ENCODE measurements at regions not wholly inside any gene's neighbourhood (a gene's known extent, or its start where the extent isn't known, plus 50 kb on each side); places are given as distances from the start of the nearest gene placed in this dataset.

DNA sequence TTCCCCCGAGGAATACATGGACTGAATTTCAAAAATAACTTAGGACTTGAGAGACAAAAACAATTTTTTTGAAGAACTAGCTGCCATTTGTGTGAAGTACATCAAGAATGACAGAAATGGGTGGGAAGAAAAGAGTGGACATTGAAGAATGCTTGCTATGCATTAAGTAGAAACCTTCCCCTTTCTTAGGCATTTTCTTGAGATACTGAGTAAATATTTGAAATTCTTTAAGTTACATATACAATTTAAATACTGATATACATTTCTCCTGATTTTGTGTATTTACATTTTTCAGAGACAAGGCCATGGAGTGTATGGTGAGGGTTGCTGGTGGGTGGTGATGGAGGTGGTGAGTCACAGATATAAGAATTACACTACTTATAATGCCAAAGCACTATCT, 319.3 kb upstream of the ADAMTSL1 start (continued):
- TF ChIP-seq, protein P1, sequence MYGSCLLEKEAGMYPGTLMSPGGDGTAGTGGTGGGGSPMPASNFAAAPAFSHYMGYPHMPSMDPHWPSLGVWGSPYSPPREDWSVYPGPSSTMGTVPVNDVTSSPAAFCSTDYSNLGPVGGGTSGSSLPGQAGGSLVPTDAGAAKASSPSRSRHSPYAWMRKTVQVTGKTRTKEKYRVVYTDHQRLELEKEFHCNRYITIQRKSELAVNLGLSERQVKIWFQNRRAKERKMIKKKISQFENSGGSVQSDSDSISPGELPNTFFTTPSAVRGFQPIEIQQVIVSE (CRISPR knock-in tag; IDR thresholded peaks at IDR 0.05; ENCODE audit: borderline replicate concordance) = no peak
- no peak for TF ChIP-seq JAZF1 (CRISPR knock-in tag; IDR thresholded peaks at IDR 0.05)

DNA sequence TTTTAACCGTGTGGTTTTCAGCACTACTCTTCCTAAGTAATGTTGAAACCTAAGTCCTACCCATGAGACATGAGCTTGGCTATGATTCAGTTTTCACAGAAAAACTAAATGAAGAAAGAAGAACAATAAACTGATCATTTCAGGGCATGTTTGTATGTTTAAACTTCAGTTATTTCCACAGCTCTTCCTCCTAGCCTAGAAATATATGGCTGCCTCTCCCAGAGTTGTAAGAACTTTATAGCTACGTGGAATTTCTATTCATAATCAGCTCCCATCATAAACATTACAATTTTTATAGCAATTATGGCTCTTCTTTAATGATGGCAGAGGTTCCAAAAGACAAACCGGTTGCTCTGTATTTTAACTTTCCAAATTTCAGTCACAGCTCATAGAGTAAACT, 314.7 kb upstream of the ADAMTSL1 start:
- Mint-ChIP-seq H3K4me1 (peaks cover 7% of the 10 kb centered on the region), H3K27ac (no peak overlapping the region), H3K9me3 (no peaks in the 10 kb centered on the region), H3K4me3 (no peak overlapping the region), H3K36me3 (no peaks in the 10 kb centered on the region), H3K27me3 (ENCODE audit: low read depth) (no peaks in the 10 kb centered on the region)
- no peak for TF ChIP-seq NR3C1 (CRISPR knock-in tag; conservative IDR thresholded peaks at IDR 0.05; ENCODE audit: low read depth)
- no peak for TF ChIP-seq ESRRA (CRISPR knock-in tag; IDR thresholded peaks at IDR 0.05; ENCODE audit: borderline replicate concordance)
- no peak for TF ChIP-seq NFYB (CRISPR knock-in tag; conservative IDR thresholded peaks at IDR 0.05; ENCODE audit: low read depth)
- TF ChIP-seq HMGA2 (CRISPR knock-in tag; IDR thresholded peaks at IDR 0.05) = no peak
- no peak for TF ChIP-seq CREB1 (CRISPR knock-in tag; IDR thresholded peaks at IDR 0.05)
- TF ChIP-seq FOXJ3 (CRISPR knock-in tag; IDR thresholded peaks at IDR 0.05; ENCODE audit: borderline replicate concordance) = no peak
- no peak for TF ChIP-seq ZBTB21 (CRISPR knock-in tag; IDR thresholded peaks at IDR 0.05; ENCODE audit: borderline replicate concordance)
- TF ChIP-seq ZNF416 (CRISPR knock-in tag; IDR thresholded peaks at IDR 0.05) = no peak
- TF ChIP-seq, protein P2, sequence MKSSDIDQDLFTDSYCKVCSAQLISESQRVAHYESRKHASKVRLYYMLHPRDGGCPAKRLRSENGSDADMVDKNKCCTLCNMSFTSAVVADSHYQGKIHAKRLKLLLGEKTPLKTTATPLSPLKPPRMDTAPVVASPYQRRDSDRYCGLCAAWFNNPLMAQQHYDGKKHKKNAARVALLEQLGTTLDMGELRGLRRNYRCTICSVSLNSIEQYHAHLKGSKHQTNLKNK (CRISPR knock-in tag; IDR thresholded peaks at IDR 0.05) = no peak
- TF ChIP-seq GTF2I (CRISPR knock-in tag; conservative IDR thresholded peaks at IDR 0.05) = no peak
- no peak for TF ChIP-seq ZNF232 (CRISPR knock-in tag; IDR thresholded peaks at IDR 0.05)
- DNase-seq (ENCODE audit: low spot score) (no peak), ATAC-seq (no peak)
- ChIA-PET POLR2A (no interaction called here), CTCF (interaction anchor here (2.2 kb wide), 1 partner anchor 16 kb away, joined by 7 read pairs; no protein-coding TSS in a partner anchor)

DNA sequence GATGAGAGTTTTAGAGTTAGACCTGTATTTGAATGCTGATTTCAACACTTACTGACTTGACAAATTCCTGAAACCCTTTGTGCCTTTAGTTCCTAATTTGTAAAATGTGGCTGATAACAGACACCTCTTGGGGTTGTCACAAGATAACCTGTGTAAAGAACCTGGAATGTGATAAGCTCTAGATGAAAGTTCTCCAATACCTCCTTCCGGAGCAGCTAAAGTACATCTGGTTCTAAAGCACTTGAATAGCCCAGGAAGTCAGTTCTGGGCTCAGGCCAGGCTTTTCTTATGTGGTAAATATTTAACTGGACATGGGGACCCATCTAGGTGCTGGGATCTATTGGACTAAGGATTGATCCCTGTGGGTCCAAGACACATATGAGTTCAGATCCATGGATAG, 310.8 kb upstream of the ADAMTSL1 start:
- Mint-ChIP-seq H3K27ac (no peak overlapping the region), H3K9me3 (no peaks in the 10 kb centered on the region), H3K4me1 (peaks cover 10% of the 10 kb centered on the region), H3K27me3 (ENCODE audit: low read depth) (no peaks in the 10 kb centered on the region), H3K36me3 (no peaks in the 10 kb centered on the region), H3K4me3 (no peak overlapping the region)
- TF ChIP-seq TEAD1 (CRISPR knock-in tag; IDR thresholded peaks at IDR 0.05) = no peak
- no peak for TF ChIP-seq ZNF219 (CRISPR knock-in tag; IDR thresholded peaks at IDR 0.05; ENCODE audit: borderline replicate concordance)
- TF ChIP-seq, protein P3, sequence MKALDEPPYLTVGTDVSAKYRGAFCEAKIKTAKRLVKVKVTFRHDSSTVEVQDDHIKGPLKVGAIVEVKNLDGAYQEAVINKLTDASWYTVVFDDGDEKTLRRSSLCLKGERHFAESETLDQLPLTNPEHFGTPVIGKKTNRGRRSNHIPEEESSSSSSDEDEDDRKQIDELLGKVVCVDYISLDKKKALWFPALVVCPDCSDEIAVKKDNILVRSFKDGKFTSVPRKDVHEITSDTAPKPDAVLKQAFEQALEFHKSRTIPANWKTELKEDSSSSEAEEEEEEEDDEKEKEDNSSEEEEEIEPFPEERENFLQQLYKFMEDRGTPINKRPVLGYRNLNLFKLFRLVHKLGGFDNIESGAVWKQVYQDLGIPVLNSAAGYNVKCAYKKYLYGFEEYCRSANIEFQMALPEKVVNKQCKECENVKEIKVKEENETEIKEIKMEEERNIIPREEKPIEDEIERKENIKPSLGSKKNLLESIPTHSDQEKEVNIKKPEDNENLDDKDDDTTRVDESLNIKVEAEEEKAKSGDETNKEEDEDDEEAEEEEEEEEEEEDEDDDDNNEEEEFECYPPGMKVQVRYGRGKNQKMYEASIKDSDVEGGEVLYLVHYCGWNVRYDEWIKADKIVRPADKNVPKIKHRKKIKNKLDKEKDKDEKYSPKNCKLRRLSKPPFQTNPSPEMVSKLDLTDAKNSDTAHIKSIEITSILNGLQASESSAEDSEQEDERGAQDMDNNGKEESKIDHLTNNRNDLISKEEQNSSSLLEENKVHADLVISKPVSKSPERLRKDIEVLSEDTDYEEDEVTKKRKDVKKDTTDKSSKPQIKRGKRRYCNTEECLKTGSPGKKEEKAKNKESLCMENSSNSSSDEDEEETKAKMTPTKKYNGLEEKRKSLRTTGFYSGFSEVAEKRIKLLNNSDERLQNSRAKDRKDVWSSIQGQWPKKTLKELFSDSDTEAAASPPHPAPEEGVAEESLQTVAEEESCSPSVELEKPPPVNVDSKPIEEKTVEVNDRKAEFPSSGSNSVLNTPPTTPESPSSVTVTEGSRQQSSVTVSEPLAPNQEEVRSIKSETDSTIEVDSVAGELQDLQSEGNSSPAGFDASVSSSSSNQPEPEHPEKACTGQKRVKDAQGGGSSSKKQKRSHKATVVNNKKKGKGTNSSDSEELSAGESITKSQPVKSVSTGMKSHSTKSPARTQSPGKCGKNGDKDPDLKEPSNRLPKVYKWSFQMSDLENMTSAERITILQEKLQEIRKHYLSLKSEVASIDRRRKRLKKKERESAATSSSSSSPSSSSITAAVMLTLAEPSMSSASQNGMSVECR (CRISPR knock-in tag; IDR thresholded peaks at IDR 0.05; ENCODE audit: borderline replicate concordance) = no peak
- ChIA-PET CTCF (interaction anchor here (1.2 kb wide), 1 partner anchor 352 kb away, joined by 3 read pairs; no protein-coding TSS in a partner anchor), POLR2A (no interaction called here)
- no peak for DNase-seq (ENCODE audit: low spot score)
- no peak for ATAC-seq

DNA sequence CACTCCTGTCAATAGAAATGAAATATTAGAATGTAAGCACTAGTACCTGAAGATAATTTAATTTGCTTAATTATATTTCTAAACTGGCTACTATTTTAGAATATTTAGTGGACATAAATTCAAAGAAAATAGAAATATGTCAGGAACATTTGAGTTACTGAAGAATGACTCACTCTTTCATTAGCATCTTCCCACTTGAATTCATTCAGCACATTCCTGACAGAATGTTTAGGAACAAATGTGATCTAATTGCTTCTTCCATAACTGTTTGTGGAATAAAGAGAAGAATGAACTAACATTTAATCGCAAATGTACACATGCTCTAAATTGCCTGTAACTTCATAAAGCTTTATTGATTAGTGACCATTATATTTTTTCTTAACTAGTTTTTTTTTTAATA, 306.2 kb upstream of the ADAMTSL1 start:
- H3K9me3 Mint-ChIP-seq = peaks cover 6% of the 10 kb centered on the region; the same call in 1 of the 2 replicates
- DNase-seq (ENCODE audit: low spot score) (no peak), ATAC-seq (no peak)
- H3K27me3 Mint-ChIP-seq (ENCODE audit: low read depth) = no peaks in the 10 kb centered on the region
- H3K27ac Mint-ChIP-seq = no peak overlapping the region
- ChIA-PET POLR2A (no interaction called here), CTCF (interaction anchor here (1.0 kb wide), 1 partner anchor 45 kb away, joined by 5 read pairs; no protein-coding TSS in a partner anchor)
- no peaks in the 10 kb centered on the region for H3K36me3 Mint-ChIP-seq
- H3K4me3 Mint-ChIP-seq = no peak overlapping the region
- TF ChIP-seq ZNF416 (CRISPR knock-in tag; IDR thresholded peaks at IDR 0.05) (no peak), ZNF396 (CRISPR knock-in tag; IDR thresholded peaks at IDR 0.05; ENCODE audit: borderline replicate concordance) (no peak)
- TF ChIP-seq, protein P4, sequence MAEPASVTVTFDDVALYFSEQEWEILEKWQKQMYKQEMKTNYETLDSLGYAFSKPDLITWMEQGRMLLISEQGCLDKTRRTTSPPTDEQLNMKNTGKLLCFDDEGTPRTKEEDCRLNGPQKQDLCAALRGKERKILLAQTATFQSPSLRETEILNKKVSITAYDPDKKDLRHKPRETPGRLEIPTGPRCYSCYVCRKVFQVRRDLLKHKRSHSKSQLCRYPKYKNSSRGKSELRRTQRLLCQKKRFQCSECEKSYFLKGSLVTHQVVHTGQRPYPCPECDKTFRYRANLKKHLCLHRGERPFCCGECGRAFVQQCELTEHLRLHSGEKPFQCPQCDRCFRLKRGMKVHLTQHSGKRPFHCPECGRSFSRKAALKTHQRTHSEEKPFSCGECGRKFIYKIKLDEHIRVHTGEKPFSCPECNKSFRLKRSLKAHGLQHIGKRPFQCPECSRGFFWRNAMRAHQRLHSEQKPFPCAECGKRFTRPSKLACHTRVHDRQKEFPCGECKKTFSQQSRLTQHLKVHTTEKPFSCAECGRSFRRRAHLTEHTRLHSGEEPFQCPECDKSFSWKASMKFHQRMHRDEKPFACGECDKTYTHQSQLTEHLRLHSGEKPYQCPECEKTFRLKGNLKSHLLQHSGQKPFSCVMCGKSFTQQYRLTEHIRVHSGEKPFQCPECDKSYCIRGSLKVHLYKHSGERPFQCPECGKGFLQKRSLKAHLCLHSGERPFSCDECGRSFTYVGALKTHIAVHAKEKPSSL (CRISPR knock-in tag; conservative IDR thresholded peaks at IDR 0.05) = no peak
- peaks cover 3% of the 10 kb centered on the region; the same call in 1 of the 2 replicates for H3K4me1 Mint-ChIP-seq

Measured in WTC11 (cell line).